ENCODE measurements at regions not wholly inside any gene's neighbourhood (a gene's known extent, or its start where the extent isn't known, plus 50 kb on each side); places are given as distances from the start of the nearest gene placed in this dataset.

GRCh38 chr5:84549054-84549453, 164.4 kb upstream of the EDIL3 start (continued):
- TF ChIP-seq MEF2B (IDR thresholded peaks at IDR 0.05; ENCODE audit: partially characterized antibody, poor library complexity, severe bottlenecking), result no peak
- no peak for TF ChIP-seq SMC3 (IDR thresholded peaks at IDR 0.05; ENCODE audit: borderline replicate concordance, low read length)
- TF ChIP-seq, protein P1, sequence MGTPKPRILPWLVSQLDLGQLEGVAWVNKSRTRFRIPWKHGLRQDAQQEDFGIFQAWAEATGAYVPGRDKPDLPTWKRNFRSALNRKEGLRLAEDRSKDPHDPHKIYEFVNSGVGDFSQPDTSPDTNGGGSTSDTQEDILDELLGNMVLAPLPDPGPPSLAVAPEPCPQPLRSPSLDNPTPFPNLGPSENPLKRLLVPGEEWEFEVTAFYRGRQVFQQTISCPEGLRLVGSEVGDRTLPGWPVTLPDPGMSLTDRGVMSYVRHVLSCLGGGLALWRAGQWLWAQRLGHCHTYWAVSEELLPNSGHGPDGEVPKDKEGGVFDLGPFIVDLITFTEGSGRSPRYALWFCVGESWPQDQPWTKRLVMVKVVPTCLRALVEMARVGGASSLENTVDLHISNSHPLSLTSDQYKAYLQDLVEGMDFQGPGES (IDR thresholded peaks at IDR 0.05), result no peak
- TF ChIP-seq PML (IDR thresholded peaks at IDR 0.05; ENCODE audit: low read length), result no peak
- no peak for TF ChIP-seq BCL11A (IDR thresholded peaks at IDR 0.05; ENCODE audit: low read depth, low read length)
- no peak for TF ChIP-seq IRF4 (IDR thresholded peaks at IDR 0.05; ENCODE audit: low read depth, low read length)
- TF ChIP-seq USF2 (IDR thresholded peaks at IDR 0.05; ENCODE audit: borderline replicate concordance, low read depth, low read length), result no peak

GRCh38 chr5:84546686-84547085, 162.0 kb upstream of the EDIL3 start:
- intact Hi-C loops (cut with micrococcal nuclease; ENCODE audit: unreplicated experiment) (no loop called here), in situ Hi-C loops (cut with MboI) (no loop called here)
- no peaks in the 10 kb centered on the region for H3K79me2 ChIP-seq (ENCODE audit: control insufficient read depth, insufficient read depth, low read length)
- RAD21 ChIA-PET (ENCODE audit: unreplicated experiment), result no interaction called here
- BruUV-seq (replicated peaks), result no TSS peak
- H3K4me3 ChIP-seq, result no peak overlapping the region
- ATAC-seq (no peak), FAIRE-seq (no peak), DNase-seq (ENCODE audit: low read depth, low spot score) (no peak)
- no peaks in the 10 kb centered on the region for H3K4me1 ChIP-seq (ENCODE audit: control insufficient read depth, insufficient read depth, low read length)
- TF ChIP-seq CBX3 (IDR thresholded peaks at IDR 0.05; ENCODE audit: borderline replicate concordance, low read depth) (no peak), ATF7 (IDR thresholded peaks at IDR 0.05; ENCODE audit: low read depth) (no peak), RBBP5 (conservative IDR thresholded peaks at IDR 0.05) (no peak), CHD4 (IDR thresholded peaks at IDR 0.05) (no peak), NR2C1 (IDR thresholded peaks at IDR 0.05) (no peak), POLR2AphosphoS2 (IDR thresholded peaks at IDR 0.05; ENCODE audit: low read depth, low read length) (no peak), ESRRA (IDR thresholded peaks at IDR 0.05; ENCODE audit: low read length) (no peak), SIX5 (IDR thresholded peaks at IDR 0.05; ENCODE audit: low read depth, low read length, severe bottlenecking) (no peak), ZSCAN29 (IDR thresholded peaks at IDR 0.05) (no peak), FOXK2 (IDR thresholded peaks at IDR 0.05) (no peak), SMC3 (IDR thresholded peaks at IDR 0.05; ENCODE audit: borderline replicate concordance, low read length) (no peak), MYB (IDR thresholded peaks at IDR 0.05; ENCODE audit: borderline replicate concordance, low read depth, low read length) (no peak)
- TF ChIP-seq, protein P1 (IDR thresholded peaks at IDR 0.05), result no peak
- TF ChIP-seq, protein P2, sequence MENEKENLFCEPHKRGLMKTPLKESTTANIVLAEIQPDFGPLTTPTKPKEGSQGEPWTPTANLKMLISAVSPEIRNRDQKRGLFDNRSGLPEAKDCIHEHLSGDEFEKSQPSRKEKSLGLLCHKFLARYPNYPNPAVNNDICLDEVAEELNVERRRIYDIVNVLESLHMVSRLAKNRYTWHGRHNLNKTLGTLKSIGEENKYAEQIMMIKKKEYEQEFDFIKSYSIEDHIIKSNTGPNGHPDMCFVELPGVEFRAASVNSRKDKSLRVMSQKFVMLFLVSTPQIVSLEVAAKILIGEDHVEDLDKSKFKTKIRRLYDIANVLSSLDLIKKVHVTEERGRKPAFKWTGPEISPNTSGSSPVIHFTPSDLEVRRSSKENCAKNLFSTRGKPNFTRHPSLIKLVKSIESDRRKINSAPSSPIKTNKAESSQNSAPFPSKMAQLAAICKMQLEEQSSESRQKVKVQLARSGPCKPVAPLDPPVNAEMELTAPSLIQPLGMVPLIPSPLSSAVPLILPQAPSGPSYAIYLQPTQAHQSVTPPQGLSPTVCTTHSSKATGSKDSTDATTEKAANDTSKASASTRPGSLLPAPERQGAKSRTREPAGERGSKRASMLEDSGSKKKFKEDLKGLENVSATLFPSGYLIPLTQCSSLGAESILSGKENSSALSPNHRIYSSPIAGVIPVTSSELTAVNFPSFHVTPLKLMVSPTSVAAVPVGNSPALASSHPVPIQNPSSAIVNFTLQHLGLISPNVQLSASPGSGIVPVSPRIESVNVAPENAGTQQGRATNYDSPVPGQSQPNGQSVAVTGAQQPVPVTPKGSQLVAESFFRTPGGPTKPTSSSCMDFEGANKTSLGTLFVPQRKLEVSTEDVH (IDR thresholded peaks at IDR 0.05; ENCODE audit: low read depth, partially characterized antibody), result no peak
- no peaks in the 10 kb centered on the region for H3K9me3 ChIP-seq (replicated peaks; ENCODE audit: control insufficient read depth, insufficient read depth, low read length)
- WGBS (ENCODE audit: insufficient coverage, insufficient replicate concordance, low lambda C conversion rate, missing lambda C conversion rate), result 32% methylated on average over 3 of the region's 3 CpGs
- H3K9ac ChIP-seq (ENCODE audit: control insufficient read depth, insufficient read depth, low read length), result no peak overlapping the region
- H3K27me3 ChIP-seq (replicated peaks in 1 of 2; ENCODE audit: control insufficient read depth in 2 of 2, insufficient read depth in 2 of 2, low read length in 1 of 2), result no peaks in the 10 kb centered on the region
- SMC1A ChIA-PET (ENCODE audit: uncharacterized antibody, unreplicated experiment), result no interaction called here
- CTCF ChIA-PET, result no interaction called here
- H3K27ac ChIP-seq (ENCODE audit: control insufficient read depth, insufficient read depth), result no peak overlapping the region
- POLR2A ChIA-PET, result no interaction called here
- H4K20me1 ChIP-seq (ENCODE audit: control insufficient read depth, insufficient read depth), result no peaks in the 10 kb centered on the region
- H3K36me3 ChIP-seq (ENCODE audit: control insufficient read depth in 2 of 2, insufficient read depth in 2 of 2, low read length in 1 of 2), result no peaks in the 10 kb centered on the region
- H3K4me2 ChIP-seq (ENCODE audit: control insufficient read depth, insufficient read depth), result no peak overlapping the region
- H2AFZ ChIP-seq (ENCODE audit: control insufficient read depth, low read depth, low read length), result no peak overlapping the region
